ENCODE measurements at regions not wholly inside any gene's neighbourhood (a gene's known extent, or its start where the extent isn't known, plus 50 kb on each side); places are given as distances from the start of the nearest gene placed in this dataset.

- no peak for TF ChIP-seq EZH2phosphoT487 (IDR thresholded peaks at IDR 0.05; ENCODE audit: insufficient read depth, low read depth)
- no peak for TF ChIP-seq EZH2 (IDR thresholded peaks at IDR 0.05; ENCODE audit: insufficient read depth, poor library complexity, severe bottlenecking)
Observed at GRCh38 chr16:87132361-87133014, 184.7 kb downstream of the C16orf95 start.

Data from GM23248 (cell line).